Type B pancreatic cell (in vitro differentiated cells): ENCODE measurements at regions not wholly inside any gene's neighbourhood (a gene's known extent, or its start where the extent isn't known, plus 50 kb on each side); places are given as distances from the start of the nearest gene placed in this dataset.
"Not testable (repeated sequence)": the region's sequence is repeated elsewhere in the genome, so short reads cannot be mapped to it uniquely, and the experiment has no call there.

Experiments used
- DNase-seq: peaks from one replicate; pipeline ENCODE4 v3.0.0; 2021; ENCODE audit warnings: mixed read lengths; ENCODE audit not compliant: unreplicated experiment; ENCODE audit errors: extremely low spot score
- H3K27ac Mint-ChIP-seq: 2 replicates; pipeline ENCODE4 v1.8.0; 2021; ENCODE audit warnings: mild to moderate bottlenecking, mixed read lengths
- H3K27me3 Mint-ChIP-seq: 2 replicates; pipeline ENCODE4 v1.8.0; 2021; ENCODE audit warnings: mixed read lengths
- H3K36me3 Mint-ChIP-seq: 2 replicates; pipeline ENCODE4 v1.8.0; 2021; ENCODE audit warnings: mixed read lengths
- H3K4me1 Mint-ChIP-seq: one replicate; pipeline ENCODE4 v1.8.0; 2021; ENCODE audit warnings: mixed read lengths; ENCODE audit not compliant: unreplicated experiment
- H3K4me3 Mint-ChIP-seq: 2 replicates; pipeline ENCODE4 v1.8.0; 2021; ENCODE audit warnings: mild to moderate bottlenecking, mixed read lengths
- H3K9me3 Mint-ChIP-seq: 2 replicates; pipeline ENCODE4 v1.8.0; 2021; ENCODE audit warnings: mixed read lengths

DNA sequence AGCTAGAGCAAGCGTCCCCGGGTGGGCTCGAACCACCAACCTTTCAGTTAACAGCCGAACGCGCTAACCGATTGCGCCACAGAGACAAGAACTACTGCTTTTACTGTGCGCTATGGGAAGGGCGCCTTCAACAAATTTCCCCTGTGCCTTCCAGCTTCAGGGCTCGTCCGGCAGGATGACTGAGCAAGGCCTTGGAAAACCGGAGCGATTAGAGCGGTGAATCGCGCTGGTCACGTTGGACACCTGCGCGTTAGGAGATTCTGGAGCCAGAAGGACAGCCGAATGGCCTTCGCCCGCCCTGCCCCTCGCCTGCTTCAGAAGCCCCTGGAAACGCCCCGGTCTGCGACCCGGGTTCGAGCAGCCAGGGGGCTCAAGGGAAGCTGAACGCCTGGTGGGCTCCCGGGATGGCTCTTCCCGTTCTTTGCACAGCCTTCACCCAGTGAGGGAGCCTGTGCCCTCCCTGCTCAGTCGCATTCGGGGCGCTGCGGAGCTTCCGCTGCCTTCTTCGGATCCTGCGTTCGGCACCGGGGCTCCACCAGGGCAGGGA, 50.0 kb upstream of the NBPF20 start:
- not testable (repeated sequence) for H3K9me3 Mint-ChIP-seq, H3K4me1 Mint-ChIP-seq, DNase-seq, H3K36me3 Mint-ChIP-seq
- H3K27me3 Mint-ChIP-seq: peaks cover 10% of the 10 kb centered on the region
- H3K4me3 Mint-ChIP-seq: peak overlapping the region; percentile 88
- peak overlapping the region; percentile 62 for H3K27ac Mint-ChIP-seq
